Astrocyte of the cerebellum (primary cell): ENCODE measurements at regions not wholly inside any gene's neighbourhood (a gene's known extent, or its start where the extent isn't known, plus 50 kb on each side); places are given as distances from the start of the nearest gene placed in this dataset.

Source experiments
- DNase-seq: peaks from one replicate; pipeline ENCODE4 v3.0.0-alpha.2; 2011; ENCODE audit warnings: low read depth
- H3K4me3 ChIP-seq: 2 replicates; pipeline ENCODE4 v1.5.1; 2011; ENCODE audit warnings: mild to moderate bottlenecking, low read depth, low read length, moderate library complexity
- CTCF ChIP-seq: IDR thresholded peaks from 2 replicates; pipeline ENCODE4 v1.5.1; 2012; ENCODE audit warnings: low read length, low read depth, moderate library complexity, mild to moderate bottlenecking; ENCODE audit errors: missing control alignments
- in situ Hi-C: cut with HindIII; loops from 2 replicates; pipeline ENCODE4 v1.10.0; 2017; ENCODE audit warnings: low sequenced_read_pairs

GRCh38 chr5:14081791-14082190 lies 61.4 kb upstream of the TRIO start:
- no peak for DNase-seq

GRCh38 chr5:14078716-14079115 lies 64.4 kb upstream of the TRIO start:
- no peak for TF ChIP-seq CTCF
- no peak overlapping the region for H3K4me3 ChIP-seq
- DNase-seq, result no peak
- in situ Hi-C loops, result no loop called here

More at GRCh38 chr5:14081791-14082190, 61.4 kb upstream of the TRIO start:
- no peak overlapping the region for H3K4me3 ChIP-seq
- TF ChIP-seq CTCF, result no peak
- in situ Hi-C loops, result no loop called here

- TF ChIP-seq CTCF, result no peak
- in situ Hi-C loops, result no loop called here
- no peak overlapping the region for H3K4me3 ChIP-seq
- DNase-seq, result no peak
Observed at GRCh38 chr5:14077501-14077900, 65.6 kb upstream of the TRIO start.

GRCh38 chr5:14076561-14076960 lies 66.6 kb upstream of the TRIO start:
- no peak overlapping the region for H3K4me3 ChIP-seq
- in situ Hi-C loops, result no loop called here
- no peak for DNase-seq
- no peak for TF ChIP-seq CTCF

- TF ChIP-seq CTCF, result no peak
- no peak overlapping the region for H3K4me3 ChIP-seq
- no peak for DNase-seq
- in situ Hi-C loops, result no loop called here
Observed at GRCh38 chr5:14075937-14076336, 67.2 kb upstream of the TRIO start.

GRCh38 chr5:14071433-14071832 lies 71.7 kb upstream of the TRIO start:
- no peak for TF ChIP-seq CTCF
- DNase-seq, result no peak
- no peak overlapping the region for H3K4me3 ChIP-seq
- in situ Hi-C loops, result no loop called here

- TF ChIP-seq CTCF, result no peak
- no peak for DNase-seq
- no peak overlapping the region for H3K4me3 ChIP-seq
- in situ Hi-C loops, result no loop called here
Observed at GRCh38 chr5:14069021-14069420, 74.1 kb upstream of the TRIO start.
